Endothelial cell of umbilical vein (primary cell): ENCODE measurements at regions not wholly inside any gene's neighbourhood (a gene's known extent, or its start where the extent isn't known, plus 50 kb on each side); places are given as distances from the start of the nearest gene placed in this dataset.

Experiments
- BruUV-seq: library from RNA; stranded (reverse); fragments of 400-500 nt; replicated peaks from 2 replicates; lab custom pipeline; 2021; lab: Mats Ljungman, UMichigan
- CTCF ChIA-PET: fragments of 300-600, 350-600 bp; sonication (Branson Sonifier 250); formaldehyde crosslinking; loops from one replicate; lab custom pipeline; 2021; ENCODE audit warnings: antibody characterized with exemption, inconsistent platforms; lab: Charles Lee
- POLR2A ChIA-PET: fragments of 300-600, 350-600 bp; sonication (Branson Sonifier 250); formaldehyde crosslinking; loops from one replicate; lab custom pipeline; 2021; ENCODE audit warnings: antibody characterized with exemption, inconsistent platforms; lab: Charles Lee
- DNase-seq: peaks from one replicate; pipeline ENCODE4 v3.0.0-alpha.2; 2011; ENCODE audit warnings: low read depth, low spot score
- FAIRE-seq: peaks from 2 replicates; lab custom pipeline; 2011; peaks lifted over from hg19 to GRCh38; lab: Jason Lieb, UNC
- H2AFZ ChIP-seq: 2 replicates; pipeline ENCODE4 v1.6.0; 2012; ENCODE audit warnings: low read depth, low read length, control low read depth, inconsistent platforms
- H3K27ac ChIP-seq: 2 replicates; pipeline ENCODE4 v1.5.1; 2011; ENCODE audit warnings: low read depth, mild to moderate bottlenecking, control low read depth, low read length, moderate library complexity; ENCODE audit not compliant: insufficient read depth
- H3K27me3 ChIP-seq, 2 experiments: 2 replicates each; pipeline versions ENCODE4 v1.6.0 to v1.6.1; 2011; ENCODE audit warnings: low read length in 2 of 2, mixed read lengths in 1 of 2; ENCODE audit not compliant: control insufficient read depth in 2 of 2, insufficient read depth in 2 of 2
- H3K36me3 ChIP-seq, 2 experiments: 2 replicates in 1 of 2; 3 replicates in 1 of 2; pipeline ENCODE4 v1.5.1; 2011; ENCODE audit warnings: low read length in 2 of 2, mild to moderate bottlenecking in 1 of 2, moderate library complexity in 1 of 2; ENCODE audit not compliant: control insufficient read depth in 2 of 2, insufficient read depth in 2 of 2; ENCODE audit errors: extremely low read depth in 1 of 2
- H3K4me1 ChIP-seq: 3 replicates; pipeline ENCODE4 v1.5.1; 2011; ENCODE audit warnings: mild to moderate bottlenecking, low read length; ENCODE audit not compliant: control insufficient read depth, insufficient read depth; ENCODE audit errors: extremely low read depth
- H3K4me2 ChIP-seq: 2 replicates; pipeline ENCODE4 v1.6.1; 2011; ENCODE audit warnings: low read length, control low read depth, mixed read lengths; ENCODE audit not compliant: insufficient read depth
- H3K4me3 ChIP-seq, 3 experiments: fragments of 200-600 bp in 1 of 3; sonication (generic), shearing (Covaris generic) in 1 of 3; replicated peaks in 1 of 3; 2 replicates each; pipeline ENCODE4 v1.5.1; 2011 to 2016; ENCODE audit warnings: control low read depth in 3 of 3, low read length in 3 of 3, mild to moderate bottlenecking in 2 of 3, inconsistent platforms in 1 of 3, low read depth in 1 of 3, moderate library complexity in 1 of 3; ENCODE audit not compliant: insufficient read depth in 1 of 3
- H3K79me2 ChIP-seq: 2 replicates; pipeline ENCODE4 v1.6.0; 2012; ENCODE audit warnings: low read length, inconsistent platforms; ENCODE audit not compliant: control insufficient read depth, insufficient read depth
- H3K9ac ChIP-seq: replicated peaks from 2 replicates; pipeline ENCODE3; 2011; ENCODE audit warnings: low read length, control low read depth; ENCODE audit not compliant: insufficient read depth; ENCODE audit errors: extremely low read depth
- H3K9me1 ChIP-seq: replicated peaks from 3 replicates; pipeline ENCODE4 v1.6.0; 2011; ENCODE audit warnings: mild to moderate bottlenecking, low read length; ENCODE audit not compliant: control insufficient read depth, insufficient read depth; ENCODE audit errors: extremely low read depth
- H3K9me3 ChIP-seq: replicated peaks from 2 replicates; pipeline ENCODE4 v1.5.1; 2012; ENCODE audit warnings: low read length, inconsistent platforms; ENCODE audit not compliant: control insufficient read depth, insufficient read depth
- H4K20me1 ChIP-seq: replicated peaks from 2 replicates; pipeline ENCODE3; 2011; ENCODE audit warnings: mild to moderate bottlenecking, low read length; ENCODE audit not compliant: control insufficient read depth, insufficient read depth; ENCODE audit errors: extremely low read depth
- CTCF ChIP-seq, 2 donors: IDR thresholded peaks; 1 replicate in 1 of 2; 2 replicates in 1 of 2; pipeline ENCODE4 v1.5.1; 2011; ENCODE audit warnings: low read length in 2 of 2, mild to moderate bottlenecking in 2 of 2, moderate library complexity in 2 of 2, control low read depth in 1 of 2, inconsistent platforms in 1 of 2, low read depth in 1 of 2; ENCODE audit not compliant: insufficient read depth in 1 of 2; ENCODE audit errors: extremely low read depth in 1 of 2
- EZH2 ChIP-seq: IDR thresholded peaks from 2 replicates; pipeline ENCODE4 v1.6.1; 2012; ENCODE audit warnings: borderline replicate concordance, low read depth, mild to moderate bottlenecking, moderate library complexity, low read length, inconsistent platforms; ENCODE audit not compliant: severe bottlenecking
- FOS ChIP-seq: IDR thresholded peaks from 2 replicates; pipeline ENCODE4 v1.6.1; 2011; ENCODE audit warnings: mild to moderate bottlenecking, low read length, moderate library complexity, borderline replicate concordance; ENCODE audit not compliant: insufficient read depth
- GATA2 ChIP-seq: IDR thresholded peaks from 2 replicates; pipeline ENCODE4 v1.7.0; 2011; ENCODE audit warnings: low read depth, mild to moderate bottlenecking, moderate library complexity, mixed read lengths, low read length; ENCODE audit not compliant: insufficient read length, insufficient read depth
- JUN ChIP-seq: IDR thresholded peaks from 2 replicates; pipeline ENCODE4 v1.6.1; 2011; ENCODE audit warnings: borderline replicate concordance, low read depth; ENCODE audit not compliant: insufficient read length, insufficient read depth
- MAX ChIP-seq: IDR thresholded peaks from 2 replicates; pipeline ENCODE4 v1.6.1; 2011; ENCODE audit not compliant: insufficient read depth, insufficient read length
- MYC ChIP-seq: IDR thresholded peaks from one replicate; pipeline ENCODE4 v1.6.1; 2011; ENCODE audit warnings: mild to moderate bottlenecking, low read depth, low read length
- POLR2A ChIP-seq: IDR thresholded peaks from 2 replicates; pipeline ENCODE4 v1.6.1; 2012; ENCODE audit warnings: low read depth, mild to moderate bottlenecking, control low read depth, low read length
- POLR2AphosphoS5 ChIP-seq: IDR thresholded peaks from 2 replicates; pipeline ENCODE4 v1.6.1; 2012; ENCODE audit warnings: low read depth, mild to moderate bottlenecking, control low read depth, low read length, moderate library complexity; ENCODE audit not compliant: insufficient read depth
- dilution Hi-C: fragments of 300-500 bp; cut with MboI; formaldehyde crosslinking; loops from one replicate; pipeline ENCODE4 v1.15.0; 2019; ENCODE audit warnings: low sequenced_read_pairs; ENCODE audit not compliant: extremely low pct_ligation_motif_present
- intact Hi-C: fragments of 100-400 bp; cut with micrococcal nuclease; formaldehyde crosslinking; loops from one replicate; pipeline ENCODE4 v1.10.0; 2022

- Histone ChIP-seq H3K27me3 (no peaks in the 10 kb centered on the region), H3K4me1 (peaks cover 21% of the 10 kb centered on the region), H2AFZ (no peak overlapping the region), H4K20me1 (no peaks in the 10 kb centered on the region), H3K4me3 (no peak overlapping the region), H3K9me3 (no peaks in the 10 kb centered on the region), H3K9ac (no peak overlapping the region), H3K9me1 (no peaks in the 10 kb centered on the region), H3K4me2 (no peak overlapping the region), H3K36me3 (no peaks in the 10 kb centered on the region), H3K79me2 (no peaks in the 10 kb centered on the region), H3K27ac (peak overlapping the region; percentile 61)
- FAIRE-seq (no peak), DNase-seq (no peak)
- ChIA-PET CTCF (interaction anchor here (0.6 kb wide), 1 partner anchor 541 kb away, joined by 3 read pairs; no protein-coding TSS in a partner anchor), POLR2A (no interaction called here)
- intact Hi-C loops: loop anchor here (10.0 kb wide), 1 partner anchor 399 kb away; no protein-coding TSS in a partner anchor
- no TSS peak for BruUV-seq
- dilution Hi-C loops: no loop called here
- TF ChIP-seq EZH2 (no peak), JUN (no peak), MAX (no peak), MYC (no peak), GATA2 (no peak), POLR2AphosphoS5 (no peak), FOS (no peak), POLR2A (no peak), CTCF (IDR thresholded peaks at IDR 0.05; ENCODE audit: extremely low read depth in 1 of 2, insufficient read depth in 1 of 2, low read depth in 1 of 2, low read length in 2 of 2) (no peak)
Observed at GRCh38 chr3:110813541-110813940, 258.1 kb upstream of the NECTIN3 start.
